ENCODE measurements at regions not wholly inside any gene's neighbourhood (a gene's known extent, or its start where the extent isn't known, plus 50 kb on each side); places are given as distances from the start of the nearest gene placed in this dataset.

GRCh38 chr2:208669394-208669793 is 262.8 kb downstream of the PTH2R start:
- no peak for TF ChIP-seq REST (IDR thresholded peaks at IDR 0.05; ENCODE audit: unreplicated experiment)
- no peak for TF ChIP-seq CTCF (conservative IDR thresholded peaks at IDR 0.05; ENCODE audit: low read depth in 2 of 2)
- no peak for TF ChIP-seq EZH2 (IDR thresholded peaks at IDR 0.05; ENCODE audit: low read depth, unreplicated experiment)
- TF ChIP-seq POLR2AphosphoS5 (IDR thresholded peaks at IDR 0.05; ENCODE audit: low read depth) = no peak
- TF ChIP-seq CREB1 (CRISPR knock-in tag; IDR thresholded peaks at IDR 0.05; ENCODE audit: low read depth) = no peak
